ENCODE measurements at regions not wholly inside any gene's neighbourhood (a gene's known extent, or its start where the extent isn't known, plus 50 kb on each side); places are given as distances from the start of the nearest gene placed in this dataset.
A peak's percentile ranks its signal among the peaks of the same experiment; 100 is the strongest.

GRCh38 chr11:109747839-109748238 is 325.8 kb downstream of the C11orf87 start:
- TF ChIP-seq CTCF (IDR thresholded peaks at IDR 0.05; ENCODE audit: extremely low read depth, missing control alignments) = no peak
- peak; percentile 6 for DNase-seq (ENCODE audit: low spot score)

GRCh38 chr11:109749476-109749875 is 327.5 kb downstream of the C11orf87 start:
- TF ChIP-seq CTCF (IDR thresholded peaks at IDR 0.05; ENCODE audit: extremely low read depth, missing control alignments) = no peak
- no peak for DNase-seq (ENCODE audit: low spot score)

GRCh38 chr11:109750964-109751363 is 329.0 kb downstream of the C11orf87 start:
- TF ChIP-seq CTCF (IDR thresholded peaks at IDR 0.05; ENCODE audit: extremely low read depth, missing control alignments) = no peak
- no peak for DNase-seq (ENCODE audit: low spot score)

GRCh38 chr11:109752212-109752825 is 330.3 kb downstream of the C11orf87 start:
- no peak for DNase-seq (ENCODE audit: low spot score)
- no peak for TF ChIP-seq CTCF (IDR thresholded peaks at IDR 0.05; ENCODE audit: extremely low read depth, missing control alignments)

- no peak for DNase-seq (ENCODE audit: low spot score)
- TF ChIP-seq CTCF (IDR thresholded peaks at IDR 0.05; ENCODE audit: extremely low read depth, missing control alignments) = no peak
Observed at GRCh38 chr11:109756521-109756920, 334.5 kb downstream of the C11orf87 start.

GRCh38 chr11:109756951-109757350 is 335.0 kb downstream of the C11orf87 start:
- no peak for DNase-seq (ENCODE audit: low spot score)
- no peak for TF ChIP-seq CTCF (IDR thresholded peaks at IDR 0.05; ENCODE audit: extremely low read depth, missing control alignments)

GRCh38 chr11:109762546-109762945 is 330.6 kb upstream of the ZC3H12C start:
- no peak for DNase-seq (ENCODE audit: low spot score)
- no peak for TF ChIP-seq CTCF (IDR thresholded peaks at IDR 0.05; ENCODE audit: extremely low read depth, missing control alignments)

Data from GM20000 (cell line).